WTC11 (cell line): ENCODE measurements at regions not wholly inside any gene's neighbourhood (a gene's known extent, or its start where the extent isn't known, plus 50 kb on each side); places are given as distances from the start of the nearest gene placed in this dataset.

Source experiments
- ATAC-seq: fragments of 200-7000 bp; cut with Tn5 transposase; 2 replicates; pipeline ENCODE4 v1.10.0; 2021; ENCODE audit warnings: mild to moderate bottlenecking, moderate library complexity
- CTCF ChIA-PET: fragments of 300-600 bp; sonication (Branson Sonifier 250); formaldehyde crosslinking; loops from one replicate; lab custom pipeline; 2021; ENCODE audit warnings: antibody characterized with exemption; lab: Charles Lee
- POLR2A ChIA-PET: fragments of 350-600 bp; sonication (Branson Sonifier 250); formaldehyde crosslinking; loops from one replicate; lab custom pipeline; 2021; ENCODE audit warnings: antibody characterized with exemption; lab: Charles Lee
- DNase-seq: peaks from one replicate; pipeline ENCODE4 v3.0.0; 2021; ENCODE audit warnings: low spot score
- H3K27ac Mint-ChIP-seq: 2 replicates; pipeline ENCODE4 v1.8.0; 2021; ENCODE audit warnings: mixed read lengths
- H3K27me3 Mint-ChIP-seq: 2 replicates; pipeline ENCODE4 v1.8.0; 2021; ENCODE audit warnings: low read depth, mild to moderate bottlenecking, moderate library complexity, mixed read lengths
- H3K36me3 Mint-ChIP-seq: 2 replicates; pipeline ENCODE4 v1.8.0; 2021; ENCODE audit warnings: mixed read lengths
- H3K4me1 Mint-ChIP-seq: 2 replicates; pipeline ENCODE4 v1.8.0; 2022; ENCODE audit warnings: mixed read lengths
- H3K4me3 Mint-ChIP-seq: 2 replicates; pipeline ENCODE4 v1.8.0; 2021; ENCODE audit warnings: mild to moderate bottlenecking, moderate library complexity, mixed read lengths
- H3K9me3 Mint-ChIP-seq: 2 replicates; pipeline ENCODE4 v1.8.0; 2021; ENCODE audit warnings: mixed read lengths
- ATF1 ChIP-seq: sonication (generic); formaldehyde crosslinking; IDR thresholded peaks from 2 replicates; pipeline ENCODE4 v1.8.1; 2023; ENCODE audit warnings: mild to moderate bottlenecking, moderate library complexity, missing genetic modification reagents
- ELF4 ChIP-seq: sonication (generic); formaldehyde crosslinking; IDR thresholded peaks from 2 replicates; pipeline ENCODE4 v1.8.1; 2022; ENCODE audit warnings: low read depth, mild to moderate bottlenecking, moderate library complexity, missing genetic modification reagents
- HMGA2 ChIP-seq: fragments of 250-450 bp; sonication (Bioruptor Pico); IDR thresholded peaks from 2 replicates; pipeline ENCODE4 v1.4.0; 2021; ENCODE audit warnings: mild to moderate bottlenecking, moderate library complexity
- IRF2 ChIP-seq: sonication (generic); formaldehyde crosslinking; IDR thresholded peaks from 2 replicates; pipeline ENCODE4 v1.8.0; 2022; ENCODE audit warnings: low read depth, missing genetic modification reagents, borderline replicate concordance
- NFYB ChIP-seq: sonication (generic); formaldehyde crosslinking; conservative IDR thresholded peaks from 2 replicates; pipeline ENCODE4 v1.8.0; 2022; ENCODE audit warnings: low read depth, missing genetic modification reagents
- NR1H2 ChIP-seq: sonication (generic); formaldehyde crosslinking; IDR thresholded peaks from 2 replicates; pipeline ENCODE4 v1.9.0; 2021; ENCODE audit warnings: mild to moderate bottlenecking, moderate library complexity, missing genetic modification reagents
- NR2C2 ChIP-seq: sonication (generic); formaldehyde crosslinking; IDR thresholded peaks from 2 replicates; pipeline ENCODE4 v1.8.0; 2022; ENCODE audit warnings: mild to moderate bottlenecking, missing genetic modification reagents
- NR3C1 ChIP-seq: sonication (generic); formaldehyde crosslinking; conservative IDR thresholded peaks from 2 replicates; pipeline ENCODE4 v1.8.1; 2023; ENCODE audit warnings: low read depth, mild to moderate bottlenecking, missing genetic modification reagents
- OVOL2 ChIP-seq: fragments of 250-450 bp; sonication (Bioruptor Pico); IDR thresholded peaks from 2 replicates; pipeline ENCODE4 v1.9.0; 2021; ENCODE audit warnings: mild to moderate bottlenecking, borderline replicate concordance
- SOX15 ChIP-seq: fragments of 250-450 bp; sonication (Bioruptor Pico); IDR thresholded peaks from 2 replicates; pipeline ENCODE4 v1.9.0; 2021; ENCODE audit warnings: mild to moderate bottlenecking
- TP53 ChIP-seq: sonication (generic); formaldehyde crosslinking; IDR thresholded peaks from 2 replicates; pipeline ENCODE4 v1.8.1; 2023; ENCODE audit warnings: mild to moderate bottlenecking, missing genetic modification reagents
- ZBTB21 ChIP-seq: sonication (generic); formaldehyde crosslinking; IDR thresholded peaks from 2 replicates; pipeline ENCODE4 v1.8.1; 2023; ENCODE audit warnings: mild to moderate bottlenecking, missing genetic modification reagents, borderline replicate concordance
- ZNF138 ChIP-seq: sonication (generic); formaldehyde crosslinking; conservative IDR thresholded peaks from 2 replicates; pipeline ENCODE4 v1.8.1; 2022; ENCODE audit warnings: mild to moderate bottlenecking, moderate library complexity, missing genetic modification reagents
- ZNF232 ChIP-seq: sonication (generic); formaldehyde crosslinking; IDR thresholded peaks from 2 replicates; pipeline ENCODE4 v1.8.0; 2022; ENCODE audit warnings: mild to moderate bottlenecking, missing genetic modification reagents
- ZNF396 ChIP-seq: fragments of 250-450 bp; sonication (Bioruptor Pico); IDR thresholded peaks from 2 replicates; pipeline ENCODE4 v1.8.0; 2021; ENCODE audit warnings: mild to moderate bottlenecking, moderate library complexity, borderline replicate concordance
- TF ChIP-seq, protein P1 (sequence below): sonication (generic); formaldehyde crosslinking; IDR thresholded peaks from 2 replicates; pipeline ENCODE4 v1.8.0; 2022; ENCODE audit warnings: mild to moderate bottlenecking, missing genetic modification reagents
- TF ChIP-seq, protein P2 (sequence below): sonication (generic); formaldehyde crosslinking; IDR thresholded peaks from 2 replicates; pipeline ENCODE4 v1.8.0; 2023; ENCODE audit warnings: missing genetic modification reagents, mild to moderate bottlenecking, borderline replicate concordance
- TF ChIP-seq, protein P3 (sequence below): sonication (generic); formaldehyde crosslinking; IDR thresholded peaks from 2 replicates; pipeline ENCODE4 v1.8.1; 2022; ENCODE audit warnings: low read depth, mild to moderate bottlenecking, moderate library complexity, missing genetic modification reagents, borderline replicate concordance
- TF ChIP-seq, protein P4 (sequence below): sonication (generic); formaldehyde crosslinking; IDR thresholded peaks from 2 replicates; pipeline ENCODE4 v1.8.1; 2022; ENCODE audit warnings: missing genetic modification reagents, borderline replicate concordance

DNA sequence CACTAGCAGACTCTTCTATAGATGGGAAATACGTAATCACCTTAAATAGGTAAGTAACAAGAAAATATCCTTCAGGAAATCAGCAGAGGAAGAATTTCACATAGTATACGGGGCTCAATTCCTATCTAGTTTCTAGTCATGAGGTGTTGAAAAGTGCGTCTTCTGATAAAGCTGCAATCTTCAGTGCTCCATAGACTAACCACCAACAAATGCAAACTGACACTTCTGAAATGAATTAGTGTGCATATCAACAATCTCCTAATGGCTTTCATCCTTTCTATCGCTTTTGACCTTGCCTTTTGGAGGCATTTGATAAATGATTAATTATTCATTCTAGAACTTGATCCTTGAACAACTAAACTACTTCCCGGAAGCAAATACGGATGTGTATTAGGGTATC, 2306.6 kb upstream of the AGA start:
- Mint-ChIP-seq H3K27ac (no peak overlapping the region), H3K4me3 (no peak overlapping the region), H3K4me1 (no peaks in the 10 kb centered on the region), H3K27me3 (no peaks in the 10 kb centered on the region), H3K9me3 (no peaks in the 10 kb centered on the region), H3K36me3 (no peaks in the 10 kb centered on the region)
- ATAC-seq = no peak
- TF ChIP-seq NR2C2 (no peak), ELF4 (CRISPR knock-in tag) (no peak), OVOL2 (CRISPR knock-in tag) (no peak)
- POLR2A ChIA-PET = interaction anchor here (0.6 kb wide), 1 partner anchor 20 kb away, joined by 3 read pairs; no protein-coding TSS in a partner anchor
- no peak for DNase-seq
- CTCF ChIA-PET = no interaction called here

DNA sequence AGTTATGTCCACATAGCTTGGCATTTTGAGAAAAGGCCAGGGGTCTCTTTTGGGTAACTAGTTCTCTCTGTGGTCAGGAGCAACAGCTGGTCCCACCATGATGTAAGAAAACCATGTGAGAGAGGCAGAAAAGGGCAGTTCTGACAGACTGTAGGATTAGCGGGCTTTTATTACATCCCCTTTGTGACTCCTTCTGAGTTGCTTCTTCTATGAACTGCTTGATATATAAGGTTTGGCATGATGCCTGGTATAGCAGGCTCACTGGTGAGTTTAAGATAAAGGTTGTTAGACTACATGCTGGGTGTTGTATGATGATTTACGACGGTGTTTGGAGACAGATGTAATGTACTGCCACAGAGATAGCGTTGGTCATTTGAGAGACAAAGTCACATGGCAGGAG, 2308.1 kb upstream of the AGA start:
- H3K4me3 Mint-ChIP-seq = no peak overlapping the region
- H3K27me3 Mint-ChIP-seq = no peaks in the 10 kb centered on the region
- DNase-seq (no peak), ATAC-seq (no peak)
- TF ChIP-seq ZNF138 (CRISPR knock-in tag) (no peak), SOX15 (CRISPR knock-in tag) (no peak), ATF1 (CRISPR knock-in tag) (no peak), NFYB (no peak), ZNF232 (CRISPR knock-in tag) (no peak), ZNF396 (CRISPR knock-in tag) (no peak), IRF2 (CRISPR knock-in tag) (no peak), NR1H2 (CRISPR knock-in tag) (no peak), HMGA2 (no peak), ZBTB21 (CRISPR knock-in tag) (no peak), NR3C1 (CRISPR knock-in tag) (no peak), TP53 (CRISPR knock-in tag) (no peak)
- TF ChIP-seq, protein P1, sequence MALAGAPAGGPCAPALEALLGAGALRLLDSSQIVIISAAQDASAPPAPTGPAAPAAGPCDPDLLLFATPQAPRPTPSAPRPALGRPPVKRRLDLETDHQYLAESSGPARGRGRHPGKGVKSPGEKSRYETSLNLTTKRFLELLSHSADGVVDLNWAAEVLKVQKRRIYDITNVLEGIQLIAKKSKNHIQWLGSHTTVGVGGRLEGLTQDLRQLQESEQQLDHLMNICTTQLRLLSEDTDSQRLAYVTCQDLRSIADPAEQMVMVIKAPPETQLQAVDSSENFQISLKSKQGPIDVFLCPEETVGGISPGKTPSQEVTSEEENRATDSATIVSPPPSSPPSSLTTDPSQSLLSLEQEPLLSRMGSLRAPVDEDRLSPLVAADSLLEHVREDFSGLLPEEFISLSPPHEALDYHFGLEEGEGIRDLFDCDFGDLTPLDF (CRISPR knock-in tag) = no peak
- TF ChIP-seq, protein P2, sequence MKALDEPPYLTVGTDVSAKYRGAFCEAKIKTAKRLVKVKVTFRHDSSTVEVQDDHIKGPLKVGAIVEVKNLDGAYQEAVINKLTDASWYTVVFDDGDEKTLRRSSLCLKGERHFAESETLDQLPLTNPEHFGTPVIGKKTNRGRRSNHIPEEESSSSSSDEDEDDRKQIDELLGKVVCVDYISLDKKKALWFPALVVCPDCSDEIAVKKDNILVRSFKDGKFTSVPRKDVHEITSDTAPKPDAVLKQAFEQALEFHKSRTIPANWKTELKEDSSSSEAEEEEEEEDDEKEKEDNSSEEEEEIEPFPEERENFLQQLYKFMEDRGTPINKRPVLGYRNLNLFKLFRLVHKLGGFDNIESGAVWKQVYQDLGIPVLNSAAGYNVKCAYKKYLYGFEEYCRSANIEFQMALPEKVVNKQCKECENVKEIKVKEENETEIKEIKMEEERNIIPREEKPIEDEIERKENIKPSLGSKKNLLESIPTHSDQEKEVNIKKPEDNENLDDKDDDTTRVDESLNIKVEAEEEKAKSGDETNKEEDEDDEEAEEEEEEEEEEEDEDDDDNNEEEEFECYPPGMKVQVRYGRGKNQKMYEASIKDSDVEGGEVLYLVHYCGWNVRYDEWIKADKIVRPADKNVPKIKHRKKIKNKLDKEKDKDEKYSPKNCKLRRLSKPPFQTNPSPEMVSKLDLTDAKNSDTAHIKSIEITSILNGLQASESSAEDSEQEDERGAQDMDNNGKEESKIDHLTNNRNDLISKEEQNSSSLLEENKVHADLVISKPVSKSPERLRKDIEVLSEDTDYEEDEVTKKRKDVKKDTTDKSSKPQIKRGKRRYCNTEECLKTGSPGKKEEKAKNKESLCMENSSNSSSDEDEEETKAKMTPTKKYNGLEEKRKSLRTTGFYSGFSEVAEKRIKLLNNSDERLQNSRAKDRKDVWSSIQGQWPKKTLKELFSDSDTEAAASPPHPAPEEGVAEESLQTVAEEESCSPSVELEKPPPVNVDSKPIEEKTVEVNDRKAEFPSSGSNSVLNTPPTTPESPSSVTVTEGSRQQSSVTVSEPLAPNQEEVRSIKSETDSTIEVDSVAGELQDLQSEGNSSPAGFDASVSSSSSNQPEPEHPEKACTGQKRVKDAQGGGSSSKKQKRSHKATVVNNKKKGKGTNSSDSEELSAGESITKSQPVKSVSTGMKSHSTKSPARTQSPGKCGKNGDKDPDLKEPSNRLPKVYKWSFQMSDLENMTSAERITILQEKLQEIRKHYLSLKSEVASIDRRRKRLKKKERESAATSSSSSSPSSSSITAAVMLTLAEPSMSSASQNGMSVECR (CRISPR knock-in tag) = no peak
- TF ChIP-seq, protein P3, sequence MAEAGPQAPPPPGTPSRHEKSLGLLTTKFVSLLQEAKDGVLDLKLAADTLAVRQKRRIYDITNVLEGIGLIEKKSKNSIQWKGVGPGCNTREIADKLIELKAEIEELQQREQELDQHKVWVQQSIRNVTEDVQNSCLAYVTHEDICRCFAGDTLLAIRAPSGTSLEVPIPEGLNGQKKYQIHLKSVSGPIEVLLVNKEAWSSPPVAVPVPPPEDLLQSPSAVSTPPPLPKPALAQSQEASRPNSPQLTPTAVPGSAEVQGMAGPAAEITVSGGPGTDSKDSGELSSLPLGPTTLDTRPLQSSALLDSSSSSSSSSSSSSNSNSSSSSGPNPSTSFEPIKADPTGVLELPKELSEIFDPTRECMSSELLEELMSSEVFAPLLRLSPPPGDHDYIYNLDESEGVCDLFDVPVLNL (CRISPR knock-in tag) = no peak
- TF ChIP-seq, protein P4, sequence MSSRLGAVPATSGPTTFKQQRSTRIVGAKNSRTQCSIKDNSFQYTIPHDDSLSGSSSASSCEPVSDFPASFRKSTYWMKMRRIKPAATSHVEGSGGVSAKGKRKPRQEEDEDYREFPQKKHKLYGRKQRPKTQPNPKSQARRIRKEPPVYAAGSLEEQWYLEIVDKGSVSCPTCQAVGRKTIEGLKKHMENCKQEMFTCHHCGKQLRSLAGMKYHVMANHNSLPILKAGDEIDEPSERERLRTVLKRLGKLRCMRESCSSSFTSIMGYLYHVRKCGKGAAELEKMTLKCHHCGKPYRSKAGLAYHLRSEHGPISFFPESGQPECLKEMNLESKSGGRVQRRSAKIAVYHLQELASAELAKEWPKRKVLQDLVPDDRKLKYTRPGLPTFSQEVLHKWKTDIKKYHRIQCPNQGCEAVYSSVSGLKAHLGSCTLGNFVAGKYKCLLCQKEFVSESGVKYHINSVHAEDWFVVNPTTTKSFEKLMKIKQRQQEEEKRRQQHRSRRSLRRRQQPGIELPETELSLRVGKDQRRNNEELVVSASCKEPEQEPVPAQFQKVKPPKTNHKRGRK = no peak
- ChIA-PET CTCF (no interaction called here), POLR2A (no interaction called here)
- H3K36me3 Mint-ChIP-seq = no peaks in the 10 kb centered on the region
- H3K4me1 Mint-ChIP-seq = peaks cover 2% of the 10 kb centered on the region
- no peak overlapping the region for H3K27ac Mint-ChIP-seq
- no peaks in the 10 kb centered on the region for H3K9me3 Mint-ChIP-seq
